Small intestine (tissue), 7 donors: ENCODE measurements at regions not wholly inside any gene's neighbourhood (a gene's known extent, or its start where the extent isn't known, plus 50 kb on each side); places are given as distances from the start of the nearest gene placed in this dataset.

ENCODE experiments used
- DNase-seq, 2 donors: peaks; one replicate each; pipeline versions ENCODE4 v3.0.0 to v3.0.0-alpha.2; 2013
- FAIRE-seq: peaks from 2 replicates; lab custom pipeline; 2012; peaks lifted over from hg19 to GRCh38; lab: Jason Lieb, UNC
- H3K27ac ChIP-seq, 3 donors: one replicate each; pipeline ENCODE4 v1.5.1; 2013; ENCODE audit warnings: low read length in 2 of 3, mild to moderate bottlenecking in 2 of 3, control low read depth in 1 of 3, inconsistent platforms in 1 of 3, low read depth in 1 of 3, moderate library complexity in 1 of 3
- H3K27me3 ChIP-seq, 3 donors: one replicate each; pipeline ENCODE4 v1.6.1; 2013; ENCODE audit warnings: low read length in 3 of 3, inconsistent platforms in 1 of 3; ENCODE audit not compliant: control insufficient read depth in 3 of 3, insufficient read depth in 3 of 3
- H3K36me3 ChIP-seq, 3 donors: one replicate each; pipeline ENCODE4 v1.6.1; 2013; ENCODE audit warnings: low read length in 3 of 3, inconsistent platforms in 1 of 3, low read depth in 1 of 3, mild to moderate bottlenecking in 1 of 3, moderate library complexity in 1 of 3; ENCODE audit not compliant: control insufficient read depth in 3 of 3, insufficient read depth in 2 of 3
- H3K4me1 ChIP-seq, 3 donors: one replicate each; pipeline ENCODE4 v1.6.1; 2013; ENCODE audit warnings: low read length in 2 of 3, inconsistent platforms in 1 of 3, low read depth in 1 of 3, mild to moderate bottlenecking in 1 of 3, moderate library complexity in 1 of 3; ENCODE audit not compliant: control insufficient read depth in 3 of 3, insufficient read depth in 2 of 3
- H3K4me3 ChIP-seq, 3 donors: one replicate each; pipeline ENCODE4 v1.5.1; 2013; ENCODE audit warnings: low read length in 3 of 3, control low read depth in 1 of 3, inconsistent platforms in 1 of 3, low read depth in 1 of 3, mild to moderate bottlenecking in 1 of 3, moderate library complexity in 1 of 3
- H3K9me3 ChIP-seq, 2 donors: one replicate each; pipeline ENCODE4 v1.6.1; 2013; ENCODE audit warnings: low read depth in 1 of 2, low read length in 1 of 2; ENCODE audit not compliant: control insufficient read depth in 2 of 2, insufficient read depth in 1 of 2
- WGBS, 3 donors: extraction: QIAGEN DNeasy Blood & Tissue Kit; methylation state at CpG; one replicate each; pipeline ENCODE4 v1.1.7; 2013; 5-methylcytosine and 5-hydroxymethylcytosine counted together
- donor health status: healthy with polysubstance abuse.
- donor health status: control.
- donor health status: control.
- donor health status: Bipolar disorder and iron deficiency.
- donor health status: healthy.

- no peak for FAIRE-seq
Observed at GRCh38 chr14:100994082-100994481, 90.6 kb upstream of the RTL1 start.

DNA sequence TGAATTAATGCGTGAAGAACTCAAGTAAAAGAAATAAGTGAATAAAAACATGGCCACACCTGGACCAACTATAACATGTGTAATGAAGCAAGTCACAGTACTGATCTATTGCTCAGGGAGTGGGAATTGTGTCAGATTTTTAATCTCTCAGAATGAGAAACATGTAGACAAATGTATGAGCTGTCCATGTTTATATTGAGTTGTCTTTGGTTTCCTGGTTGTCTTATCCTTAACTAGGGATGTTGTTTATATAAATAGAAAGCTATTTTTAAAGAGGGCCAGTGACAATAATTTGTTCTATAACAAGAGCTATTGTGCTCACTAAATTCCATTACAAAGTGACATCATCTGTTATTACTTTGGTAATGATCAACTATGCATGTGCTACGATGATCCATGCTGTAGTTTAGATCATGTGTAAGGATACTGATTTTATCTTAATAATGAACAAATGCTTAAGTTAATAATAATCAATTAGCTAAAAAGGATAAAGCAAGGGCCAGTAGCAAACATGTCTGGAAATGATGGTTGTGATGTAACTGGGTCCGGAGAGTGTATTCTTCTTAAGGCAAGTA is 91.3 kb upstream of the RTL1 start:
- H3K9me3 ChIP-seq, result no peaks in the 10 kb centered on the region
- H3K4me1 ChIP-seq, result no peaks in the 10 kb centered on the region
- DNase-seq, result no peak
- no peak overlapping the region for H3K4me3 ChIP-seq
- 68 to 75% (median 73%) methylated on average over 3 of the region's 3 CpGs for whole genome bisulfite sequencing, 3 donors
- H3K36me3 ChIP-seq, result no peaks in the 10 kb centered on the region
- H3K27me3 ChIP-seq, result no peaks in the 10 kb centered on the region
- H3K27ac ChIP-seq, result no peak overlapping the region
- no peak for FAIRE-seq

More at GRCh38 chr14:100994082-100994481, 90.6 kb upstream of the RTL1 start:
- Histone ChIP-seq H3K4me3 (no peak overlapping the region), H3K27me3 (no peaks in the 10 kb centered on the region), H3K9me3 (no peaks in the 10 kb centered on the region), H3K36me3 (no peaks in the 10 kb centered on the region), H3K4me1 (no peaks in the 10 kb centered on the region), H3K27ac (no peak overlapping the region)
- DNase-seq, result no peak
- 63 to 76% (median 64%) methylated on average over 5 of the region's 5 CpGs for WGBS, 3 donors

GRCh38 chr14:101000711-101001250 is 97.3 kb upstream of the RTL1 start:
- Histone ChIP-seq H3K4me1 (peaks cover 0 to 2% (median 0%) of the 10 kb centered on the region in 3 donors), H3K4me3 (no peak overlapping the region), H3K27me3 (no peaks in the 10 kb centered on the region), H3K27ac (no peak overlapping the region), H3K9me3 (peaks cover 0 to 2% of the 10 kb centered on the region in 2 donors), H3K36me3 (no peaks in the 10 kb centered on the region)
- 64 to 81% (median 66%) methylated on average over 4 of the region's 4 CpGs for WGBS, 3 donors
- DNase-seq, result no peak
- FAIRE-seq, result no peak

- H3K9me3 ChIP-seq, result peaks cover 0 to 2% of the 10 kb centered on the region in 2 donors
- no peak for FAIRE-seq
- no peak overlapping the region for H3K4me3 ChIP-seq
- H3K27me3 ChIP-seq, result no peaks in the 10 kb centered on the region
- 69 to 77% (median 72%) methylated on average over 12 of the region's 12 CpGs for WGBS, 3 donors
- H3K27ac ChIP-seq, result no peak overlapping the region
- no peaks in the 10 kb centered on the region for H3K36me3 ChIP-seq
- DNase-seq, result no peak
- peaks cover 0 to 2% (median 0%) of the 10 kb centered on the region in 3 donors for H3K4me1 ChIP-seq
Observed at GRCh38 chr14:101001311-101002069, 98.0 kb upstream of the RTL1 start.

DNA sequence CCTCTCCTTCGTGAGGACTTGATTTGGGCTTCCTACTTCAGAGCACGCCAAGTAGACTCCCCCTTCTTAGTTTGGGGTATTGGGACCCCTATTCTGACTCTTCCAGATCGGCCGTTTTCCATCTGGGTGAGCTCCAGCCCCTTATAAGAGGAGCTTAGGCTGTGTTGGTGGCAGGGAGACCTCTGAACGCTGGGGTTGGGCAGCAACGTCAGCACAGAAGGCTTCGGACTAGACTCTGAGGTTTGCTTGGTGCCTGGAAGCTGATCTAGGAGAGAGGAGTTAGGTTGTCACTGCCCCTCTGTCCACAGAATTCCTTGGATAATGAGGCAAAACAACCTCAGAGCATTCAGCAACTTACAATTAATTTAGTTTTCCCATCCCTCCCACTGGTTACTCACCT is 99.2 kb upstream of the RTL1 start:
- Histone ChIP-seq H3K9me3 (peaks cover 0 to 2% of the 10 kb centered on the region in 2 donors), H3K27me3 (no peaks in the 10 kb centered on the region), H3K4me3 (no peak overlapping the region), H3K36me3 (no peaks in the 10 kb centered on the region), H3K27ac (no peak overlapping the region), H3K4me1 (peaks cover 0 to 2% (median 0%) of the 10 kb centered on the region in 3 donors)
- FAIRE-seq (no peak), DNase-seq (no peak)
- WGBS, 3 donors, result 51 to 72% (median 59%) methylated on average over 7 of the region's 7 CpGs

- Histone ChIP-seq H3K27me3 (no peaks in the 10 kb centered on the region), H3K4me3 (no peak overlapping the region), H3K9me3 (peaks cover 0 to 2% of the 10 kb centered on the region in 2 donors), H3K4me1 (peaks cover 0 to 2% (median 0%) of the 10 kb centered on the region in 3 donors), H3K36me3 (peaks cover 0 to 2% (median 0%) of the 10 kb centered on the region in 3 donors), H3K27ac (no peak overlapping the region)
- no peak for DNase-seq
- no peak for FAIRE-seq
- WGBS, 3 donors, result 76 to 84% (median 83%) methylated on average over 9 of the region's 9 CpGs
Observed at GRCh38 chr14:101004176-101004575, 100.7 kb upstream of the RTL1 start.

GRCh38 chr14:101004954-101005353 is 101.4 kb upstream of the RTL1 start:
- H3K27me3 ChIP-seq, result no peaks in the 10 kb centered on the region
- H3K4me1 ChIP-seq, result peaks cover 0 to 2% (median 0%) of the 10 kb centered on the region in 3 donors
- 45 to 63% (median 62%) methylated on average over 10 of the region's 10 CpGs for WGBS, 3 donors
- no peak for FAIRE-seq
- peaks cover 0 to 2% (median 0%) of the 10 kb centered on the region in 3 donors for H3K36me3 ChIP-seq
- no peak overlapping the region for H3K4me3 ChIP-seq
- DNase-seq, result peak in 1 of 2 donors; percentile 6
- peaks cover 0 to 2% of the 10 kb centered on the region in 2 donors for H3K9me3 ChIP-seq
- no peak overlapping the region for H3K27ac ChIP-seq

DNA sequence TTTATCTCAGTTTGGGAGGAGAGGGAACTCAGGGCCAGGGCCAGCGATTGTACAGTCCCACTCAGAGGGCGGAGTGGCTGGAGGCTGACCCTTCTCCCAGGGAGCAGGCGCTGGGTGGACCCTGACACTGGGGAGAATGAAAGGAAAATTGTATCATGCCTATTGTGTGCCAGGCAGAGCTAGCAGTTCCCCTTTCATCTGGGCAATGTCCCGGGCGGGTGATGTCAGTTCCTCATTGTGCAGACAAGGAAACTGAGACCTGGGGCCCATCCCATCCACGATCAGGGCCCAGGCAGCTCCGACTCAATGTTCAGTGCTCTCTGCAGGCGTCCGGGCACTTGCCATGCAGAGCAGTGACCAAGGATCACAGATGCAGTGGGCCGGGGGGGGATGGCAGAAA is 101.9 kb upstream of the RTL1 start:
- FAIRE-seq, result no peak
- peaks cover 0 to 2% (median 0%) of the 10 kb centered on the region in 3 donors for H3K4me1 ChIP-seq
- WGBS, 3 donors, result 58 to 69% (median 68%) methylated on average over 10 of the region's 10 CpGs
- DNase-seq, result no peak
- no peaks in the 10 kb centered on the region for H3K27me3 ChIP-seq
- H3K27ac ChIP-seq, result peak overlapping the region in 1 of 3 donors; percentile 10
- H3K4me3 ChIP-seq, result no peak overlapping the region
- H3K9me3 ChIP-seq, result peaks cover 0 to 2% of the 10 kb centered on the region in 2 donors
- peaks cover 0 to 2% (median 0%) of the 10 kb centered on the region in 3 donors for H3K36me3 ChIP-seq
